ENCODE measurements at regions not wholly inside any gene's neighbourhood (a gene's known extent, or its start where the extent isn't known, plus 50 kb on each side); places are given as distances from the start of the nearest gene placed in this dataset.
A peak's percentile ranks its signal among the peaks of the same experiment; 100 is the strongest.

DNA sequence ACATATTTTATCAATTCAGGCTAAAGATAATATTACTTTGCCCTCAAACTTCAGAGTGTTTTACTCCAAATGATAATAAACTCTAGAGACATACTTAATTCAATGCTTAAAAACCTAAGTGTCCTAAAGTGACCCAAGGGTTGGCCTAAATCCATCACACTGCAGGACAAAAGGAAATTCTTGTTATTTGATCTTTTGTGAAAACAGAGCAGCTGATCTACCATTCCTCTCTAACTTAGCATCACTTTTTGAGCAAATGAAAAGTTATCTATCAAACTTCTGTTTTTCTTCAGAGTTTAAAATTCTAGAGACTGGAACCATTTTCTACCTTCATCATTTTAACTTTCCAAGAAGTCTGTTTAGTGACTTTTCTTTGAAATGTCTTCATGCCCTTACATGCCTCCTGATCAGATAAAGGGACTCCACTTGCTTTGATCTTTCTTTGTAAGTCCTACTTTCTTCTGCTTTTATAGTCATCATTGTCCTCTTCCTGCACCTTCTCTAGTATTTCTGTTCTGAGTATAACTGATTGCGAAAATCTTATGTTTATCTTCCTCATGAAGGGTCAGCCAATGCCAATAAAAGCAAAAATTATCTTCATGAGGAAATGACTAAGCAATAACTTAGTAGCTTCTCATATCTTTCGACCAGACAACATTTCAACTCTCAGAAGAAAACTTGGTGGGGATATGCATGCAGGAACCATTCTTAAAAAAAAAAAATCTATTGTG, 378.7 kb upstream of the TGFBR2 start:
- no peaks in the 10 kb centered on the region for H3K27me3 Mint-ChIP-seq (ENCODE audit: low read depth)
- peaks cover 24% of the 10 kb centered on the region for H3K9me3 Mint-ChIP-seq
- peak overlapping the region; percentile 86 for H3K27ac Mint-ChIP-seq
- no peak for DNase-seq (ENCODE audit: low spot score)
- peaks cover 29% of the 10 kb centered on the region for H3K4me1 Mint-ChIP-seq (ENCODE audit: low read depth)
- H3K36me3 Mint-ChIP-seq (ENCODE audit: low read depth), result peaks cover 24% of the 10 kb centered on the region
- H3K4me3 Mint-ChIP-seq, result peak overlapping the region; percentile 51

DNA sequence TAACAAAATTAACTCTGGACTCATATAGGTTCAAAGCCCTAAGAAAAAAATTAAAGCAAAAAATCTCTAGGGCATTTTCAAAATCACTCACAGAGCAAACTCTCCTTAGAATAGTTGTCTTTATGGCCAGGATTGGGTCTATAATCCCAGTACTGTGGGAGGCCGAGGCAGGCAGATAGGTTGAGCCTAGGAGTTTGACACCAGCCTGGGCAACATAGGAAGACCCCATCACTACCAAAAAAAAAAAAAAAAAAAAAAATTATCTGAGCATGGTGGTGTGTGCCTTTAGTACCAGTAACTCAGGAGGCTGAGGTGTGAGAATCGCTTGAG, 378.1 kb upstream of the TGFBR2 start:
- H3K9me3 Mint-ChIP-seq, result peaks cover 24% of the 10 kb centered on the region
- DNase-seq (ENCODE audit: low spot score), result no peak
- peak overlapping the region; percentile 51 for H3K4me3 Mint-ChIP-seq
- H3K4me1 Mint-ChIP-seq (ENCODE audit: low read depth), result peaks cover 26% of the 10 kb centered on the region
- H3K27me3 Mint-ChIP-seq (ENCODE audit: low read depth), result no peaks in the 10 kb centered on the region
- peaks cover 24% of the 10 kb centered on the region for H3K36me3 Mint-ChIP-seq (ENCODE audit: low read depth)
- H3K27ac Mint-ChIP-seq, result peak overlapping the region; percentile 86

DNA sequence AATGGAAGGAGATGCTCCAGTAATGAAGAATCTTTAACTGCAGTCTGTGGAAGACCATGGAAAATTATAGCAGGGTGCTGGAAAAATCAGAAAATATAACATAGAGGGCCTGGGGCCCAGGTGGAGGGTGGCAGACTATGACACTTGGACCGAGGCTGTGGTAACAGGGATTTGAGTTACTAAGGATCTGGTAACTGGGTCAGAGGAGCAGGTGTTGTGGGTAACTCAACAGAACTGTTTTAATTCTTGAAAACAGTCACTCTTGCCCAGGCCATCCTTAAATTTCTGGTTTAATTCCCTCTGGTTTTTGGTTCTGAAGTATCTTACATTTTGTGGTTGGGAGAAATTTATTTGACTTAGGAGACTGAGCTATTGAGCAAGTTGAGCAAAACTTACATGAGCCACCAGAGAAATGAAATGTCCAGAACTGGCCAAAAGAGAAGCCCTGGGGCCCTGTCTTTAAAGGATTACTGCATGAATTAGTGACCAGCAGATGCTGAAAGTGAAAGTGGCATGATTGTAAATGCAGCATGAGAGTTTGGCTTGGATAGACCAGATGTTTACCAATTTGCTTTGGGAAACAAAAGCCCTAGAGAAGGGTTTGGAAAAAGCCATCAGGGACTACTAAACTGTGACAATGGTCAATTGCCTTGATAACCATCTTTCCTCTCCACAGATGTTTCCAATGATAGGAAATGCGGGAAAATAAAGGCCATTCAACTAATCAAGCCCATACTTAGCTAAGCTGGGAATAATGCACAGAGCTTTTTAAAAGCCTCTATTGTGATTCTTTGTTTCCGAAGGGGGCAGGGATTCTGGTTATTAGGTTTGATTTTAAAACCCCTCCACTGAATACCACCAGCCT, 374.9 kb upstream of the TGFBR2 start:
- Mint-ChIP-seq H3K36me3 (ENCODE audit: low read depth) (peaks cover 17% of the 10 kb centered on the region), H3K27me3 (ENCODE audit: low read depth) (no peaks in the 10 kb centered on the region), H3K27ac (no peak overlapping the region), H3K9me3 (peaks cover 15% of the 10 kb centered on the region), H3K4me1 (ENCODE audit: low read depth) (peaks cover 23% of the 10 kb centered on the region), H3K4me3 (no peak overlapping the region)
- no peak for DNase-seq (ENCODE audit: low spot score)

DNA sequence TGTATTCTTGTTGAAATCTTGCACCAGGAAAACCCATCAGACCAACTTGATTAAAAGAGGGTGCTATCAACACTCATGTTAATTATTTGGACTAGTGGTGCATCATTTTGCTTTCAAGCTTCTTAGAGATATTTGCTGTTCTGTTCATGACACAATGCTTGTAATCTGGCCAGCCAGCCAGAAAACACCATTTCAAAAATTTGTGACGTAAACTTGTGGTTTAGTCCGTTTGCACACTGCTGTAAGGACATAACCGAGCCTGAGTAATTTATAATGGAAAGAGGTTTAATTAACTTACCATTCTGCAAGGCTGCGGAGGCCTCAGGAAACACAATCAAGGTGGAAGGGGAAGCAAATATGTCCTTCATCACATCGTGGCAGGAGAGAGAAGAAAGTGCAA, 374.3 kb upstream of the TGFBR2 start:
- Mint-ChIP-seq H3K27ac (no peak overlapping the region), H3K27me3 (ENCODE audit: low read depth) (no peaks in the 10 kb centered on the region), H3K9me3 (peaks cover 12% of the 10 kb centered on the region), H3K4me3 (no peak overlapping the region), H3K4me1 (ENCODE audit: low read depth) (peaks cover 21% of the 10 kb centered on the region), H3K36me3 (ENCODE audit: low read depth) (peaks cover 16% of the 10 kb centered on the region)
- DNase-seq (ENCODE audit: low spot score), result no peak

DNA sequence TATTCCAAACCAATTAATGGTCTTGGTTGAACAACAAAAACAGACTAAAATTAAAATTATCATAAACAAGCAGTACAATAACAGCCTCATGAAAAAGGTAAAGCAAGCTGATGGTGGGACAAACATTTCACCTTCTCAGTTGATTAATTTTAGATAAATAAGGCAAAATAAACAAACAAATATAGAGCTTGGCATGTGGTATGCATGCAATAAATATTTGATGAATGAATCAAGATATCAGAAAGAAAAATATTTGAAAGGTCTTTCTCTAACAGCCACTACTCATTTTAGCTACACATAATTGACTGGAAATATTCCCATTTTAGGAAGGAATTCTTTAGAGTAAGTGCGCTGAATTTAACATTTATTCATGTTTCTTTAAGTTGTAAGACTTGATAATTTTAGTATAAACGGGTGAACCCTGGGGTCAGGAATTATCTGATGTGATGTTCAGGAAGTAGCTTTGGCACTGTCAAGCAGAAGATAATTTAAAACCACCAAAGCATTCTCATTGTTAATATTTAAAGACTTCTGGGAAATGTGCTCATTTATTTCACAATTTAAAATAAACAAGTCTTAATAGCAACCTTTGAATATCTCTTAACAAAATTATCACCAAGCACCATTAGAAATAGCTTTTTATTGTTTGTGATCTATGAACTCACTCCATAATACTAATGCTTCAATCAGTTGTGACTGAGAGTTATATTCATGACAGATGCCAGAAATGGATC, 372.3 kb upstream of the TGFBR2 start:
- Mint-ChIP-seq H3K4me3 (no peak overlapping the region), H3K4me1 (ENCODE audit: low read depth) (peaks cover 7% of the 10 kb centered on the region), H3K36me3 (ENCODE audit: low read depth) (peaks cover 5% of the 10 kb centered on the region), H3K9me3 (peaks cover 19% of the 10 kb centered on the region), H3K27me3 (ENCODE audit: low read depth) (peaks cover 5% of the 10 kb centered on the region), H3K27ac (no peak overlapping the region)
- DNase-seq (ENCODE audit: low spot score), result no peak

DNA sequence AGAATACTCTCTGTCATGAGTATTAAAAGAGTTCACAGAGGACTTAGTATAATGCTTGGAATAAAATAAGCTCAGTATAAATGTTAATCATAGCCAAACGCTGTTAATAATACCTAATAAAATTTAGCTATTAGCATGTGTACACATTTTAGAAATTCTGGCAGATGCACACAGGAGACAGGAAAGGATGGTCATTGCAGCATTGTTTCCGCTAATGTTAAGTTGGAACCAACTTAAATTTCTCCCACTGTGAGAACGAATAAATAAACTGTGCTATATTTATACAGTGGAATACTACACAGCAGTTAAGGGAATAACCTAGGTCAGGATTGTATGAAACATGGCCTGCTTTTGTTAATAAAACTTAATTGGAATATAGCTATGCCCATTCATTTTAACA, 370.4 kb upstream of the TGFBR2 start:
- H3K4me1 Mint-ChIP-seq (ENCODE audit: low read depth), result peaks cover 4% of the 10 kb centered on the region

DNA sequence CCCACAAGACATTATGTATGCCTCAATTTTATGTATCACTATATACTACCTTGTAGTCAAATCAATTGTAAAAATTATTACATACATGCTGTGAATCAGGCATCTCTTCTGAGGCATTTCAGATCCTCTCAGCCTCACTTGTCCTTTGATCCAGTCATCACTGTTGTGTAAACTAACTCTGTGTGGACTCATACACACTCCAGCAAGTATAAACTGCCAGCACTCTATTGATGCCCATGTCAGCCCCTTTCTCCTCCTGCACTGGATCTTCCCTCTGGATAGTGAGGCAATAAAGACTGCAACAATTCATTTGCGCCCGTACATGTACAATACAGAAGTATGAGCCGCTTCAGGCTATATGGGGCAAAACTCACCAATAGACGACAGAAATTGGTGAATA, 364.7 kb upstream of the TGFBR2 start:
- no peaks in the 10 kb centered on the region for H3K4me1 Mint-ChIP-seq (ENCODE audit: low read depth)
- no peak overlapping the region for H3K27ac Mint-ChIP-seq
- H3K36me3 Mint-ChIP-seq (ENCODE audit: low read depth), result peaks cover 2% of the 10 kb centered on the region
- no peak for DNase-seq (ENCODE audit: low spot score)
- H3K27me3 Mint-ChIP-seq (ENCODE audit: low read depth), result peaks cover 11% of the 10 kb centered on the region
- H3K4me3 Mint-ChIP-seq, result no peak overlapping the region
- H3K9me3 Mint-ChIP-seq, result peaks cover 10% of the 10 kb centered on the region

More for the DNA sequence above, 370.4 kb upstream of the TGFBR2 start:
- peaks cover 5% of the 10 kb centered on the region for H3K27me3 Mint-ChIP-seq (ENCODE audit: low read depth)
- H3K4me3 Mint-ChIP-seq, result no peak overlapping the region
- no peak for DNase-seq (ENCODE audit: low spot score)
- H3K36me3 Mint-ChIP-seq (ENCODE audit: low read depth), result peaks cover 2% of the 10 kb centered on the region
- H3K27ac Mint-ChIP-seq, result no peak overlapping the region
- peaks cover 12% of the 10 kb centered on the region for H3K9me3 Mint-ChIP-seq

DNA sequence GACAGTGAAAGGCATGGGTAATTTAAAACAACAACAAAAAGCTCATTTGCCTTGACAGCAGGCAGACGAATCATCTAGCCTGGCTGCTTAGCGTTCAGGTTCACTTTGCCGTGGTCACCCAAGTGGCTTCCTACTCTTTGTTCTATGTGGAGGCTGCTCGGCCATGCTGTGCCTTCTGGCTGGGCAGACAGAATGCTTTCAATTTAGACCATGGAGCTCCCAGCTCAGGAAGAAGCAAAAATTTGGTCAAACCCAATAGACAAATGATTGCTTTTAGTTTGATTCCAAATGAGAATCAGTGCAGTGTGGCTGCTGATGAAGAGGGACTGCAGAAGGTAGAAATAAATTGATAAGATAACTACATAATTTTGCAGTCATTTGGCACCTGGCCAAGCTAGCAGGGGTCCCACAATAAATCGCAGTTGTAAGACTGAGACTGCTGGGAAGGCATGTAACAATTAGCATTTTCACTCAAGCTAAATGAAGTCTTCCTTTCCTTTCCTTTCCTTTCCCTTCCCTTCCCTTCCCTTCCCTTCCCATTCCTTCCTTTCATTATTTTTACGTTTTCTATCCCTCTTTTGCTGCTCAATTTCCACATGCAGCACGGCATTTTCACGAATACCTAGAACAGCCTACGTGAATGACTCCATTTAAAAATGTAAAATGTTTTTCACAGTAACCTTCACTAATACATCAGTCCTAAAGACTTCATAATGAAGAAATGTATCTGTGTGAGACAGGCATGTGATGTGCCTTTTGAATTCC, 360.4 kb upstream of the TGFBR2 start:
- Mint-ChIP-seq H3K27ac (no peak overlapping the region), H3K27me3 (ENCODE audit: low read depth) (peaks cover 6% of the 10 kb centered on the region), H3K4me3 (no peak overlapping the region), H3K9me3 (no peaks in the 10 kb centered on the region), H3K36me3 (ENCODE audit: low read depth) (peaks cover 2% of the 10 kb centered on the region), H3K4me1 (ENCODE audit: low read depth) (peaks cover 12% of the 10 kb centered on the region)
- no peak for DNase-seq (ENCODE audit: low spot score)

DNA sequence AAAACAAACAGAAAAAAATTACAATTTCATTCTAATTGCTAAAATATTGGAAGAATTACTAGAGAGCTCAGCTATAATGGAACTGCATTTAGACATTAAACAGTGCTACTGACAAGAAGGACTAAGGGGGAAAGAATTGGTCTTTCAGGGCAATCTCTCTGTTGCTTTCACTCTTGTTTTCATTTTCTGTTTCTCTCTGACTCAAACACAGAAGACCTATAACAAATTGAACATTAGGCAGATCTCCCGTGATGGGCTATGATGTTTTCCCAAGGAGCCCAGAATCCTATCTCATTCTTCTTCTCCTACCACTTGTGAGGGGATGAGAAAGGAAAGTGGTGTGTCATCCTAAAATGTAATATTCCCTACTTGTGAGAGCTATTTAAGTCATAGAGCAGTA, 358.0 kb upstream of the TGFBR2 start:
- no peaks in the 10 kb centered on the region for H3K9me3 Mint-ChIP-seq
- peak overlapping the region; percentile 27 for H3K4me3 Mint-ChIP-seq
- peak overlapping the region; percentile 13 for H3K27ac Mint-ChIP-seq
- H3K4me1 Mint-ChIP-seq (ENCODE audit: low read depth), result peaks cover 12% of the 10 kb centered on the region
- no peak for DNase-seq (ENCODE audit: low spot score)
- no peaks in the 10 kb centered on the region for H3K36me3 Mint-ChIP-seq (ENCODE audit: low read depth)
- peaks cover 2% of the 10 kb centered on the region for H3K27me3 Mint-ChIP-seq (ENCODE audit: low read depth)

DNA sequence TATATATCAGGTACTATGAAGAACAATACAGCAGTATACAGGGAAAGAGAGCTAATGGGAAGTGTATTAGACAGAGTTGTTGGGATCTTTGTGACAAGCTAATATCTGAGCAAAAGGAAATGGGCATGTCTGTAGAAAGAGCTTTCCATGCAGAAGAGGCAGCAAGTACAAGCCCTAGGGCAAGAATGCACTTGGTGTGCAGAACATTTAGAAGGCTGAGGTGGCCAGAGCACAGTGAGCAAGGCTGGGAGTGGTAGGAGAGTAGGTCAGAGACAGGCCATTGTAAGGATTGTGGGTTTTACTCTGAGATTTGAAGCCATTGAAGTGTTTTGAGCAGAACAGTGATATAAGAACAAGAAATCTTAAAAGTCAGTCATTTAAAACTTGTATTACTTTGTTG, 353.9 kb upstream of the TGFBR2 start:
- Mint-ChIP-seq H3K36me3 (ENCODE audit: low read depth) (no peaks in the 10 kb centered on the region), H3K4me1 (ENCODE audit: low read depth) (peaks cover 14% of the 10 kb centered on the region), H3K9me3 (peaks cover 9% of the 10 kb centered on the region)

DNA sequence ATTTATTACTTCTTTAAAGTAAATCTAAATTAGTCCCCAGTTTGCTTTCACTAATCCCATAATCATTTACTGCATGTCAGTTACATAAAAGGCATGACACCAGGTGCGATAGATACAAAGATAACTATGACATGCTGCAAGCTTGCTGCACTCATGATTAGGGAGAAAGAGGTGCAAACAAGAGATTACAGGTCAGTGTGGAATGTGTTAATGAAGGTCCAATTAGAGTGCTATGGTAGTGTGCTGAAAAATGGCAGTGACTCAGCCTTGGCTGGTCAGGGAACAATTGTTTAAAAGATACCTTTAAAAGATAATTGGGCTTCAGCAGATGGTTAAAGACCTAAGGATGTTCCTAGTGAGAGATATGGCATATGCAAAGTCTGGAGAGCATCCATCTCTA, 352.6 kb upstream of the TGFBR2 start:
- Mint-ChIP-seq H3K4me3 (no peak overlapping the region), H3K27ac (no peak overlapping the region), H3K4me1 (ENCODE audit: low read depth) (peaks cover 9% of the 10 kb centered on the region), H3K9me3 (peaks cover 9% of the 10 kb centered on the region), H3K27me3 (ENCODE audit: low read depth) (no peaks in the 10 kb centered on the region), H3K36me3 (ENCODE audit: low read depth) (no peaks in the 10 kb centered on the region)
- no peak for DNase-seq (ENCODE audit: low spot score)

More for the DNA sequence above, 353.9 kb upstream of the TGFBR2 start:
- H3K4me3 Mint-ChIP-seq, result no peak overlapping the region
- H3K27me3 Mint-ChIP-seq (ENCODE audit: low read depth), result no peaks in the 10 kb centered on the region
- no peak overlapping the region for H3K27ac Mint-ChIP-seq
- DNase-seq (ENCODE audit: low spot score), result no peak

DNA sequence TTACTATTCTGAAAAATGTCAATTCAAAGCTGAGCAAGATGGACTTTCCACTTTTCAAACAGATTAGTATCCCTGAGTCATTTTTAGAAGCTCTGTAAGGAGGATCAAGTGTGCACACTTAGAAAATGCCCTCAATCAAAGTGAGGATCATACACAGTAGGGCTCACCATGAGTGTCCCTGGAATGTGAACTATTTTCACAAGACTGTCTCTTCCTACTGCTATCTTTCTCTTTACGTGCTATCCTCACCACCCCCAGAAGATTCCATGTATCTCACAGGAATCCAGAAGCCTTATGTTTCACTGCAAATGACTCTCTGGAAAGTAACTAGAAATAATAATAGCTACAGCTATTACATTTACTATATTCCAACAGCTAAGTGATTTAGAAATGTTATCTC, 349.9 kb upstream of the TGFBR2 start:
- H3K4me1 Mint-ChIP-seq (ENCODE audit: low read depth), result peaks cover 4% of the 10 kb centered on the region

More for the DNA sequence above, 349.9 kb upstream of the TGFBR2 start:
- DNase-seq (ENCODE audit: low spot score), result no peak
- no peak overlapping the region for H3K27ac Mint-ChIP-seq
- no peaks in the 10 kb centered on the region for H3K27me3 Mint-ChIP-seq (ENCODE audit: low read depth)
- peaks cover 9% of the 10 kb centered on the region for H3K9me3 Mint-ChIP-seq
- no peaks in the 10 kb centered on the region for H3K36me3 Mint-ChIP-seq (ENCODE audit: low read depth)
- H3K4me3 Mint-ChIP-seq, result no peak overlapping the region

Measured in T-helper 2 cell treated with Interferon-gamma antibody and Interleukin-4, amounts not matched to agents 5 μg/mL and 100 μg/mL, for 36 hours (primary cell).